ENCODE measurements at regions not wholly inside any gene's neighbourhood (a gene's known extent, or its start where the extent isn't known, plus 50 kb on each side); places are given as distances from the start of the nearest gene placed in this dataset.
A peak's percentile ranks its signal among the peaks of the same experiment; 100 is the strongest.
"Not testable (repeated sequence)": the region's sequence is repeated elsewhere in the genome, so short reads cannot be mapped to it uniquely, and the experiment has no call there.

- Mint-ChIP-seq H3K4me1 (ENCODE audit: low read depth) (peaks cover 22% of the 10 kb centered on the region), H3K27ac (no peak overlapping the region)
- CTCF ChIA-PET, result no interaction called here
Observed at GRCh38 chr11:86179646-86180064, 64.9 kb upstream of the EED start.

GRCh38 chr11:86177302-86177701 is 67.3 kb upstream of the EED start:
- CTCF ChIA-PET, result interaction anchor here (0.6 to 1.9 kb wide), 5 partner anchors 13 to 115 kb away, joined by 3 to 9 read pairs (median 3); no protein-coding TSS in a partner anchor
- Mint-ChIP-seq H3K36me3 (ENCODE audit: low read depth) (no peaks in the 10 kb centered on the region), H3K27me3 (ENCODE audit: low read depth) (no peaks in the 10 kb centered on the region), H3K9me3 (no peaks in the 10 kb centered on the region), H3K4me1 (ENCODE audit: low read depth) (peaks cover 20% of the 10 kb centered on the region), H3K4me3 (no peak overlapping the region), H3K27ac (peak overlapping the region; percentile 67)
- intact Hi-C loops (cut with micrococcal nuclease), result loop anchor here (1.0 to 2.0 kb wide), 3 partner anchors 11 to 39 kb away; no protein-coding TSS in a partner anchor
- DNase-seq, result no peak

More at GRCh38 chr11:86179646-86180064, 64.9 kb upstream of the EED start:
- no peaks in the 10 kb centered on the region for H3K9me3 Mint-ChIP-seq
- intact Hi-C loops (cut with micrococcal nuclease), result no loop called here
- H3K36me3 Mint-ChIP-seq (ENCODE audit: low read depth), result no peaks in the 10 kb centered on the region
- DNase-seq, result no peak
- H3K4me3 Mint-ChIP-seq, result no peak overlapping the region
- no peaks in the 10 kb centered on the region for H3K27me3 Mint-ChIP-seq (ENCODE audit: low read depth)

- CTCF ChIA-PET, result interaction anchor here (0.6 to 1.9 kb wide), 4 partner anchors 14 to 116 kb away, joined by 3 to 9 read pairs (median 4); no protein-coding TSS in a partner anchor
- intact Hi-C loops (cut with micrococcal nuclease), result loop anchor here (1.0 to 2.0 kb wide), 10 partner anchors 17 to 229 kb away; partner anchors contain the start of gene PICALM
- Mint-ChIP-seq H3K4me1 (ENCODE audit: low read depth) (peaks cover 20% of the 10 kb centered on the region), H3K9me3 (no peaks in the 10 kb centered on the region), H3K36me3 (ENCODE audit: low read depth) (no peaks in the 10 kb centered on the region), H3K27ac (peak overlapping the region; percentile 70), H3K27me3 (ENCODE audit: low read depth) (no peaks in the 10 kb centered on the region), H3K4me3 (peak overlapping the region; percentile 30)
- peak; percentile 71 for DNase-seq
Observed at GRCh38 chr11:86176165-86176884, 68.2 kb upstream of the EED start.

GRCh38 chr11:86175626-86176025 is 68.9 kb upstream of the EED start:
- no peak for DNase-seq
- Mint-ChIP-seq H3K4me3 (no peak overlapping the region), H3K9me3 (no peaks in the 10 kb centered on the region), H3K27me3 (ENCODE audit: low read depth) (no peaks in the 10 kb centered on the region), H3K4me1 (ENCODE audit: low read depth) (peaks cover 20% of the 10 kb centered on the region), H3K27ac (no peak overlapping the region), H3K36me3 (ENCODE audit: low read depth) (no peaks in the 10 kb centered on the region)
- intact Hi-C loops (cut with micrococcal nuclease), result loop anchor here (1.0 to 2.0 kb wide), 10 partner anchors 18 to 228 kb away; partner anchors contain the start of gene PICALM
- CTCF ChIA-PET, result interaction anchor here (0.5 kb wide), 1 partner anchor 68 kb away, joined by 3 read pairs; no protein-coding TSS in a partner anchor

GRCh38 chr11:86175191-86175590 is 69.4 kb upstream of the EED start:
- no peak overlapping the region for H3K27ac Mint-ChIP-seq
- peaks cover 20% of the 10 kb centered on the region for H3K4me1 Mint-ChIP-seq (ENCODE audit: low read depth)
- intact Hi-C loops (cut with micrococcal nuclease), result no loop called here
- CTCF ChIA-PET, result interaction anchor here (0.5 to 3.1 kb wide), 2 partner anchors 19 to 67 kb away, joined by 3 to 13 read pairs; no protein-coding TSS in a partner anchor
- H3K27me3 Mint-ChIP-seq (ENCODE audit: low read depth), result no peaks in the 10 kb centered on the region
- H3K9me3 Mint-ChIP-seq, result no peaks in the 10 kb centered on the region
- no peak for DNase-seq
- no peaks in the 10 kb centered on the region for H3K36me3 Mint-ChIP-seq (ENCODE audit: low read depth)
- H3K4me3 Mint-ChIP-seq, result no peak overlapping the region

- intact Hi-C loops (cut with micrococcal nuclease), result no loop called here
- no peak for DNase-seq
- H3K9me3 Mint-ChIP-seq, result no peaks in the 10 kb centered on the region
- H3K4me1 Mint-ChIP-seq (ENCODE audit: low read depth), result peaks cover 20% of the 10 kb centered on the region
- no peak overlapping the region for H3K4me3 Mint-ChIP-seq
- CTCF ChIA-PET, result interaction anchor here (0.6 to 3.1 kb wide), 2 partner anchors 20 to 33 kb away, joined by 3 to 13 read pairs; no protein-coding TSS in a partner anchor
- H3K27ac Mint-ChIP-seq, result no peak overlapping the region
- H3K36me3 Mint-ChIP-seq (ENCODE audit: low read depth), result no peaks in the 10 kb centered on the region
- H3K27me3 Mint-ChIP-seq (ENCODE audit: low read depth), result no peaks in the 10 kb centered on the region
Observed at GRCh38 chr11:86174101-86175046, 70.2 kb upstream of the EED start.

GRCh38 chr11:86172894-86173293 is 71.7 kb upstream of the EED start:
- CTCF ChIA-PET, result interaction anchor here (0.7 to 3.1 kb wide), 3 partner anchors 9 to 131 kb away, joined by 3 to 13 read pairs (median 5); no protein-coding TSS in a partner anchor
- no peak for DNase-seq
- no peaks in the 10 kb centered on the region for H3K36me3 Mint-ChIP-seq (ENCODE audit: low read depth)
- intact Hi-C loops (cut with micrococcal nuclease), result no loop called here
- H3K27ac Mint-ChIP-seq, result no peak overlapping the region
- peaks cover 20% of the 10 kb centered on the region for H3K4me1 Mint-ChIP-seq (ENCODE audit: low read depth)
- H3K4me3 Mint-ChIP-seq, result no peak overlapping the region
- no peaks in the 10 kb centered on the region for H3K9me3 Mint-ChIP-seq
- H3K27me3 Mint-ChIP-seq (ENCODE audit: low read depth), result no peaks in the 10 kb centered on the region

- no peak overlapping the region for H3K27ac Mint-ChIP-seq
- intact Hi-C loops (cut with micrococcal nuclease), result no loop called here
- peaks cover 10% of the 10 kb centered on the region for H3K4me1 Mint-ChIP-seq (ENCODE audit: low read depth)
- H3K36me3 Mint-ChIP-seq (ENCODE audit: low read depth), result no peaks in the 10 kb centered on the region
- CTCF ChIA-PET, result interaction anchor here (0.9 kb wide), 1 partner anchor 22 kb away, joined by 3 read pairs; no protein-coding TSS in a partner anchor
- no peaks in the 10 kb centered on the region for H3K9me3 Mint-ChIP-seq
- no peak overlapping the region for H3K4me3 Mint-ChIP-seq
- no peaks in the 10 kb centered on the region for H3K27me3 Mint-ChIP-seq (ENCODE audit: low read depth)
- no peak for DNase-seq
Observed at GRCh38 chr11:86171627-86172026, 72.9 kb upstream of the EED start.

GRCh38 chr11:86167499-86168164 is 76.9 kb upstream of the EED start:
- no peak overlapping the region for H3K27ac Mint-ChIP-seq
- intact Hi-C loops (cut with micrococcal nuclease), result no loop called here
- peaks cover 2% of the 10 kb centered on the region for H3K27me3 Mint-ChIP-seq (ENCODE audit: low read depth)
- H3K9me3 Mint-ChIP-seq, result no peaks in the 10 kb centered on the region
- H3K4me3 Mint-ChIP-seq, result no peak overlapping the region
- no peaks in the 10 kb centered on the region for H3K4me1 Mint-ChIP-seq (ENCODE audit: low read depth)
- CTCF ChIA-PET, result interaction anchor here (1.3 kb wide), 1 partner anchor 10 kb away, joined by 5 read pairs; no protein-coding TSS in a partner anchor
- DNase-seq, result no peak
- no peaks in the 10 kb centered on the region for H3K36me3 Mint-ChIP-seq (ENCODE audit: low read depth)

GRCh38 chr11:86166287-86166686 is 78.3 kb upstream of the EED start:
- H3K4me3 Mint-ChIP-seq; H3K27ac Mint-ChIP-seq; H3K36me3 Mint-ChIP-seq (ENCODE audit: low read depth); DNase-seq; intact Hi-C loops (cut with micrococcal nuclease); H3K27me3 Mint-ChIP-seq (ENCODE audit: low read depth); H3K4me1 Mint-ChIP-seq (ENCODE audit: low read depth); H3K9me3 Mint-ChIP-seq: not testable (repeated sequence)
- CTCF ChIA-PET, result interaction anchor here (0.6 kb wide), 1 partner anchor 65 kb away, joined by 3 read pairs; no protein-coding TSS in a partner anchor

- no peak overlapping the region for H3K4me3 Mint-ChIP-seq
- peaks cover 2% of the 10 kb centered on the region for H3K27me3 Mint-ChIP-seq (ENCODE audit: low read depth)
- no peak for DNase-seq
- no peaks in the 10 kb centered on the region for H3K4me1 Mint-ChIP-seq (ENCODE audit: low read depth)
- CTCF ChIA-PET, result interaction anchor here (1.1 to 1.2 kb wide), 2 partner anchors 15 to 30 kb away, joined by 3 read pairs; no protein-coding TSS in a partner anchor
- no peak overlapping the region for H3K27ac Mint-ChIP-seq
- H3K9me3 Mint-ChIP-seq, result no peaks in the 10 kb centered on the region
- intact Hi-C loops (cut with micrococcal nuclease), result no loop called here
- no peaks in the 10 kb centered on the region for H3K36me3 Mint-ChIP-seq (ENCODE audit: low read depth)
Observed at GRCh38 chr11:86164106-86164505, 80.4 kb upstream of the EED start.

Data from activated naive CD4-positive, alpha-beta T cell treated with anti-CD3 and anti-CD28 coated beads for 36 hours (primary cell).